ENCODE measurements at regions not wholly inside any gene's neighbourhood (a gene's known extent, or its start where the extent isn't known, plus 50 kb on each side); places are given as distances from the start of the nearest gene placed in this dataset.
"Not testable (repeated sequence)": the region's sequence is repeated elsewhere in the genome, so short reads cannot be mapped to it uniquely, and the experiment has no call there.

DNA sequence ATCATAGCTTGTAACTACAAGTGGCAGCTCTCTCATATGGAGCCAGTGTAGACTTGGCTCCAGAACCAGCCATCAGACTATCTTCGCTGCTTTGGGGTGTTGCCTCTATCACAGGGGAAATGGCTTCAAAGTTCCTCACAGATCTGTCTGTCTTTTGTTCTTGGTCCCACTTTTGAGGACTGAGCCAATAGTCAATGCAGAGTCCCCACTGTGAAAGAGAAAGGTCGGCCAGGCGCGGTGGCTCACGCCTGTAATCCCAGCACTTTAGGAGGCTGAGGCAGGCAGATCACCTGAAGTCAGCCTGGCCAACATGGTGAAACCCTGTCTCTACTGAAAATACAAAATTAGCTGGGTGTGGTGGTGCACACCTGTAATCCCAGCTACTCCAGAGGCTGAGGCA, 86.9 kb upstream of the FZD7 start:
- H3K27ac ChIP-seq, result not testable (repeated sequence)

- TF ChIP-seq ZFX (IDR thresholded peaks at IDR 0.05; ENCODE audit: borderline replicate concordance), result no peak
- TF ChIP-seq, protein P1, sequence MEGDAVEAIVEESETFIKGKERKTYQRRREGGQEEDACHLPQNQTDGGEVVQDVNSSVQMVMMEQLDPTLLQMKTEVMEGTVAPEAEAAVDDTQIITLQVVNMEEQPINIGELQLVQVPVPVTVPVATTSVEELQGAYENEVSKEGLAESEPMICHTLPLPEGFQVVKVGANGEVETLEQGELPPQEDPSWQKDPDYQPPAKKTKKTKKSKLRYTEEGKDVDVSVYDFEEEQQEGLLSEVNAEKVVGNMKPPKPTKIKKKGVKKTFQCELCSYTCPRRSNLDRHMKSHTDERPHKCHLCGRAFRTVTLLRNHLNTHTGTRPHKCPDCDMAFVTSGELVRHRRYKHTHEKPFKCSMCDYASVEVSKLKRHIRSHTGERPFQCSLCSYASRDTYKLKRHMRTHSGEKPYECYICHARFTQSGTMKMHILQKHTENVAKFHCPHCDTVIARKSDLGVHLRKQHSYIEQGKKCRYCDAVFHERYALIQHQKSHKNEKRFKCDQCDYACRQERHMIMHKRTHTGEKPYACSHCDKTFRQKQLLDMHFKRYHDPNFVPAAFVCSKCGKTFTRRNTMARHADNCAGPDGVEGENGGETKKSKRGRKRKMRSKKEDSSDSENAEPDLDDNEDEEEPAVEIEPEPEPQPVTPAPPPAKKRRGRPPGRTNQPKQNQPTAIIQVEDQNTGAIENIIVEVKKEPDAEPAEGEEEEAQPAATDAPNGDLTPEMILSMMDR (IDR thresholded peaks at IDR 0.05), result no peak
- no peak overlapping the region for H3K27ac ChIP-seq
Observed at GRCh38 chr2:201947287-201947686, 86.4 kb upstream of the FZD7 start.

GRCh38 chr2:201949181-201949926, 84.3 kb upstream of the FZD7 start:
- TF ChIP-seq ZFX (IDR thresholded peaks at IDR 0.05; ENCODE audit: borderline replicate concordance), result no peak
- H3K27ac ChIP-seq, result no peak overlapping the region

GRCh38 chr2:201949927-201950246, 83.8 kb upstream of the FZD7 start:
- no peak overlapping the region for H3K27ac ChIP-seq
- TF ChIP-seq, protein P1 (IDR thresholded peaks at IDR 0.05), result no peak
- no peak for TF ChIP-seq ZFX (IDR thresholded peaks at IDR 0.05; ENCODE audit: borderline replicate concordance)

DNA sequence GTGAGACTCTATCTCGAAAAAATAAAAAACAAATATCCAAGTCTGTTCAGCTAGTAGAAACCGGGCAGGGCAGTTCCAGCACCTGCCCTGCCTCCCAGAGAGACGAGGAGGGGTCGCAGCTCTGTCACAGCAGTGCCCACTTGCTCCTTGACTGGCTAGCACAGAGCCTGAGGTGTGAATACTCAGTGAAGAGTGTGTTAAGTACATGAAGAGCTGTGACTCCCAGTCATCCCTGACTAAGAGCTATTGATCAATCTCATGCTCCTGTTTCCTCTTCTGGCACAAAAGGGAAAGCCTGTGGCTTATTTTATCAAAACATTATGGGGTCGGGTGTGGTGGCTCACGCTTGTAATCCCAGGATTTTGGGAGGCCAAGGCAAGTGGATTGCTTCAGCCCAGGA, 83.0 kb upstream of the FZD7 start:
- no peak for TF ChIP-seq ZFX (IDR thresholded peaks at IDR 0.05; ENCODE audit: borderline replicate concordance)
- no peak overlapping the region for H3K27ac ChIP-seq

GRCh38 chr2:201952187-201952586, 81.5 kb upstream of the FZD7 start:
- no peak overlapping the region for H3K27ac ChIP-seq
- TF ChIP-seq, protein P1 (IDR thresholded peaks at IDR 0.05), result no peak
- TF ChIP-seq ZFX (IDR thresholded peaks at IDR 0.05; ENCODE audit: borderline replicate concordance), result no peak

DNA sequence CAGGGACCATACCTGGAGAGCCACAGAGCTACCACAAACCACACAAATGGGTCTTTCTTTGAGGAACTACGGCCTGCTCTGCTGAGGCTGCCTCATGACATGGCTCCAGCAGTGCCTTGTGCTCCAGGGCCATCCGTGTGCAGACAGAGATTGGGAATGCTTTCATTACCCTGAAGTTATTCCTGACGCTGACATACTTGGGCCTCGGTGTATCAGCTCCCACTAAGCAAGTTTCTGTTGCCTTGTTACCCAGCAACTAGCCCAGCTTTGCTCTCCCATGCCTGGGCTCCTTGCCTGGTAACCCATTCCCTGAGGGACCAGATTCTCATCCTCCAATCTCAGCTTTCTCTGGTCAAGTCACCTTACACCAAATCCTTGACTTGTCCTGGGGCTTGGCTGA, 80.3 kb upstream of the FZD7 start:
- TF ChIP-seq, protein P1 (IDR thresholded peaks at IDR 0.05), result no peak
- TF ChIP-seq ZFX (IDR thresholded peaks at IDR 0.05; ENCODE audit: borderline replicate concordance), result no peak

GRCh38 chr2:201953880-201954279, 79.8 kb upstream of the FZD7 start:
- H3K27ac ChIP-seq, result no peak overlapping the region
- TF ChIP-seq, protein P1 (IDR thresholded peaks at IDR 0.05), result no peak
- no peak for TF ChIP-seq ZFX (IDR thresholded peaks at IDR 0.05; ENCODE audit: borderline replicate concordance)

More for the DNA sequence above, 80.3 kb upstream of the FZD7 start:
- no peak overlapping the region for H3K27ac ChIP-seq

- no peak for TF ChIP-seq ZFX (IDR thresholded peaks at IDR 0.05; ENCODE audit: borderline replicate concordance)
- TF ChIP-seq, protein P1 (IDR thresholded peaks at IDR 0.05), result no peak
- H3K27ac ChIP-seq, result no peak overlapping the region
Observed at GRCh38 chr2:201955231-201955630, 78.4 kb upstream of the FZD7 start.
